GM23248 (cell line): ENCODE measurements at regions not wholly inside any gene's neighbourhood (a gene's known extent, or its start where the extent isn't known, plus 50 kb on each side); places are given as distances from the start of the nearest gene placed in this dataset.

ENCODE experiments used
- EZH2 ChIP-seq: fragments of 200-600 bp; sonication (generic); IDR thresholded peaks from 2 replicates; pipeline ENCODE4 v1.6.1; 2018; ENCODE audit warnings: antibody characterized with exemption, mild to moderate bottlenecking; ENCODE audit not compliant: insufficient read depth, poor library complexity, severe bottlenecking
- EZH2phosphoT487 ChIP-seq: fragments of 200-600 bp; sonication (generic); IDR thresholded peaks from 2 replicates; pipeline ENCODE4 v1.6.1; 2018; ENCODE audit warnings: antibody characterized with exemption, moderate library complexity, mild to moderate bottlenecking, low read depth; ENCODE audit not compliant: insufficient read depth

- no peak for TF ChIP-seq EZH2
- TF ChIP-seq EZH2phosphoT487: no peak
These were observed 61.9 kb upstream of the ARHGAP5 start for GRCh38 chr14:32015166-32015565.
